GM10248 (cell line): ENCODE measurements at regions not wholly inside any gene's neighbourhood (a gene's known extent, or its start where the extent isn't known, plus 50 kb on each side); places are given as distances from the start of the nearest gene placed in this dataset.

ENCODE experiments used
- CTCF ChIA-PET: fragments of 300-600 bp; sonication (Branson Sonifier 250); formaldehyde crosslinking; extraction: SDS; loops from one replicate; lab custom pipeline; 2021; ENCODE audit warnings: antibody characterized with exemption; lab: Yijun Ruan, JAX
- POLR2A ChIA-PET: fragments of 350-650 bp; sonication (Branson Sonifier 250); formaldehyde crosslinking; extraction: SDS; loops from one replicate; lab custom pipeline; 2020; ENCODE audit warnings: antibody characterized with exemption; lab: Yijun Ruan, JAX
- DNase-seq: peaks from one replicate; pipeline ENCODE4 v3.0.0; 2012; ENCODE audit errors: extremely low spot score
- CTCF ChIP-seq: IDR thresholded peaks from 2 replicates; pipeline ENCODE4 v1.5.1; 2012; ENCODE audit warnings: mild to moderate bottlenecking, low read depth; ENCODE audit errors: extremely low read depth, missing control alignments, control extremely low read depth

GRCh38 chr16:87246269-87247065 lies 70.7 kb downstream of the C16orf95 start:
- no peak for DNase-seq
- ChIA-PET CTCF (interaction anchor here (0.6 kb wide), 1 partner anchor 17 kb away, joined by 3 read pairs; no protein-coding TSS in a partner anchor), POLR2A (no interaction called here)
- TF ChIP-seq CTCF = no peak

- POLR2A ChIA-PET = no interaction called here
- no peak for TF ChIP-seq CTCF
- CTCF ChIA-PET = no interaction called here
- no peak for DNase-seq
Measured at GRCh38 chr16:87248714-87249113, 68.5 kb downstream of the C16orf95 start.

- no peak for DNase-seq
- ChIA-PET CTCF (no interaction called here), POLR2A (no interaction called here)
- TF ChIP-seq CTCF = no peak
Measured at GRCh38 chr16:87249425-87249824, 67.8 kb downstream of the C16orf95 start.

GRCh38 chr16:87250431-87250960 lies 66.7 kb downstream of the C16orf95 start:
- DNase-seq = no peak
- TF ChIP-seq CTCF = no peak
- ChIA-PET POLR2A (no interaction called here), CTCF (interaction anchor here (1.4 kb wide), 1 partner anchor 8 kb away, joined by 4 read pairs; no protein-coding TSS in a partner anchor)

- DNase-seq = no peak
- POLR2A ChIA-PET = no interaction called here
- CTCF ChIA-PET = no interaction called here
- no peak for TF ChIP-seq CTCF
Measured at GRCh38 chr16:87252269-87252970, 64.8 kb downstream of the C16orf95 start.
